Neural cell (in vitro differentiated cells): ENCODE measurements at regions not wholly inside any gene's neighbourhood (a gene's known extent, or its start where the extent isn't known, plus 50 kb on each side); places are given as distances from the start of the nearest gene placed in this dataset.
"Not testable (repeated sequence)": the region's sequence is repeated elsewhere in the genome, so short reads cannot be mapped to it uniquely, and the experiment has no call there.

ENCODE experiments used
- CTCF ChIP-seq: fragments of 450-650 bp; IDR thresholded peaks from 2 replicates; pipeline ENCODE4 v1.5.1; 2014; ENCODE audit warnings: antibody characterized with exemption, mild to moderate bottlenecking, moderate library complexity; ENCODE audit not compliant: poor library complexity, severe bottlenecking
- EP300 ChIP-seq: fragments of 450-650 bp; conservative IDR thresholded peaks from 2 replicates; pipeline ENCODE4 v1.6.1; 2014; ENCODE audit warnings: antibody characterized with exemption, mild to moderate bottlenecking, moderate library complexity; ENCODE audit not compliant: poor library complexity, severe bottlenecking
- EZH2 ChIP-seq: fragments of 200-600, 300-800 bp; shearing (Covaris generic), sonication (generic); IDR thresholded peaks from 2 replicates; pipeline ENCODE4 v1.6.1; 2014; ENCODE audit warnings: antibody characterized with exemption, low read length, borderline replicate concordance, mild to moderate bottlenecking; ENCODE audit not compliant: insufficient read depth, poor library complexity, severe bottlenecking
- MXI1 ChIP-seq: fragments of 450-650 bp; conservative IDR thresholded peaks from 2 replicates; pipeline ENCODE4 v1.6.1; 2014; ENCODE audit warnings: antibody characterized with exemption, mild to moderate bottlenecking; ENCODE audit not compliant: poor library complexity, severe bottlenecking
- POLR2AphosphoS5 ChIP-seq: IDR thresholded peaks from 2 replicates; pipeline ENCODE4 v1.6.1; 2012
- RAD21 ChIP-seq: fragments of 450-650 bp; conservative IDR thresholded peaks from 2 replicates; pipeline ENCODE4 v1.6.1; 2014; ENCODE audit warnings: antibody characterized with exemption, mild to moderate bottlenecking, moderate library complexity
- REST ChIP-seq: IDR thresholded peaks from 2 replicates; pipeline ENCODE4 v1.6.1; 2012; ENCODE audit warnings: borderline replicate concordance
- SMC3 ChIP-seq: fragments of 450-650 bp; conservative IDR thresholded peaks from 2 replicates; pipeline ENCODE4 v1.6.1; 2014; ENCODE audit warnings: antibody characterized with exemption, mild to moderate bottlenecking, moderate library complexity; ENCODE audit not compliant: poor library complexity
- TAF1 ChIP-seq: IDR thresholded peaks from 2 replicates; pipeline ENCODE4 v1.6.1; 2012; ENCODE audit warnings: low read depth

- not testable (repeated sequence) for TF ChIP-seq CTCF, POLR2AphosphoS5, EP300, EZH2, SMC3, REST, RAD21, MXI1, TAF1
These were observed 217.2 kb upstream of the FRG2C start for GRCh38 chr3:75446948-75447347.
